ENCODE measurements at regions not wholly inside any gene's neighbourhood (a gene's known extent, or its start where the extent isn't known, plus 50 kb on each side); places are given as distances from the start of the nearest gene placed in this dataset.

- DNase-seq (ENCODE audit: low read depth, low spot score) = no peak
- TF ChIP-seq CTCF (conservative IDR thresholded peaks at IDR 0.05) = no peak
- H3K36me3 Mint-ChIP-seq (ENCODE audit: low read depth) = no peaks in the 10 kb centered on the region
- H3K9me3 Mint-ChIP-seq = peaks cover 10% of the 10 kb centered on the region
- H3K27me3 Mint-ChIP-seq (ENCODE audit: low read depth) = no peaks in the 10 kb centered on the region
- no peak overlapping the region for H3K27ac Mint-ChIP-seq (ENCODE audit: unreplicated experiment)
- no peaks in the 10 kb centered on the region for H3K4me1 Mint-ChIP-seq
- no peak overlapping the region for H3K4me3 Mint-ChIP-seq
Measured at GRCh38 chr14:85058150-85058549, 471.8 kb upstream of the FLRT2 start.

GRCh38 chr14:85060121-85060520 lies 469.8 kb upstream of the FLRT2 start:
- Mint-ChIP-seq H3K4me1 (no peaks in the 10 kb centered on the region), H3K27me3 (ENCODE audit: low read depth) (no peaks in the 10 kb centered on the region), H3K36me3 (ENCODE audit: low read depth) (no peaks in the 10 kb centered on the region), H3K27ac (ENCODE audit: unreplicated experiment) (no peak overlapping the region), H3K9me3 (peaks cover 10% of the 10 kb centered on the region), H3K4me3 (no peak overlapping the region)
- no peak for TF ChIP-seq CTCF (conservative IDR thresholded peaks at IDR 0.05)
- DNase-seq (ENCODE audit: low read depth, low spot score) = no peak

GRCh38 chr14:85061256-85061655 lies 468.7 kb upstream of the FLRT2 start:
- Mint-ChIP-seq H3K4me3 (no peak overlapping the region), H3K36me3 (ENCODE audit: low read depth) (no peaks in the 10 kb centered on the region), H3K27me3 (ENCODE audit: low read depth) (no peaks in the 10 kb centered on the region), H3K27ac (ENCODE audit: unreplicated experiment) (no peak overlapping the region), H3K9me3 (peaks cover 7% of the 10 kb centered on the region), H3K4me1 (no peaks in the 10 kb centered on the region)
- TF ChIP-seq CTCF (conservative IDR thresholded peaks at IDR 0.05) = no peak
- no peak for DNase-seq (ENCODE audit: low read depth, low spot score)

- H3K27ac Mint-ChIP-seq (ENCODE audit: unreplicated experiment) = no peak overlapping the region
- no peak overlapping the region for H3K4me3 Mint-ChIP-seq
- H3K27me3 Mint-ChIP-seq (ENCODE audit: low read depth) = no peaks in the 10 kb centered on the region
- peaks cover 7% of the 10 kb centered on the region for H3K9me3 Mint-ChIP-seq
- H3K36me3 Mint-ChIP-seq (ENCODE audit: low read depth) = no peaks in the 10 kb centered on the region
- TF ChIP-seq CTCF (conservative IDR thresholded peaks at IDR 0.05) = no peak
- H3K4me1 Mint-ChIP-seq = no peaks in the 10 kb centered on the region
- no peak for DNase-seq (ENCODE audit: low read depth, low spot score)
Measured at GRCh38 chr14:85063747-85064146, 466.2 kb upstream of the FLRT2 start.

GRCh38 chr14:85071447-85071846 lies 458.5 kb upstream of the FLRT2 start:
- H3K4me1 Mint-ChIP-seq = no peaks in the 10 kb centered on the region

More at GRCh38 chr14:85071447-85071846, 458.5 kb upstream of the FLRT2 start:
- no peak for DNase-seq (ENCODE audit: low read depth, low spot score)
- H3K36me3 Mint-ChIP-seq (ENCODE audit: low read depth) = no peaks in the 10 kb centered on the region
- no peak for TF ChIP-seq CTCF (conservative IDR thresholded peaks at IDR 0.05)
- no peak overlapping the region for H3K4me3 Mint-ChIP-seq
- H3K9me3 Mint-ChIP-seq = no peaks in the 10 kb centered on the region
- no peak overlapping the region for H3K27ac Mint-ChIP-seq (ENCODE audit: unreplicated experiment)
- H3K27me3 Mint-ChIP-seq (ENCODE audit: low read depth) = no peaks in the 10 kb centered on the region
